ENCODE measurements at regions not wholly inside any gene's neighbourhood (a gene's known extent, or its start where the extent isn't known, plus 50 kb on each side); places are given as distances from the start of the nearest gene placed in this dataset.
"Not testable (repeated sequence)": the region's sequence is repeated elsewhere in the genome, so short reads cannot be mapped to it uniquely, and the experiment has no call there.

DNA sequence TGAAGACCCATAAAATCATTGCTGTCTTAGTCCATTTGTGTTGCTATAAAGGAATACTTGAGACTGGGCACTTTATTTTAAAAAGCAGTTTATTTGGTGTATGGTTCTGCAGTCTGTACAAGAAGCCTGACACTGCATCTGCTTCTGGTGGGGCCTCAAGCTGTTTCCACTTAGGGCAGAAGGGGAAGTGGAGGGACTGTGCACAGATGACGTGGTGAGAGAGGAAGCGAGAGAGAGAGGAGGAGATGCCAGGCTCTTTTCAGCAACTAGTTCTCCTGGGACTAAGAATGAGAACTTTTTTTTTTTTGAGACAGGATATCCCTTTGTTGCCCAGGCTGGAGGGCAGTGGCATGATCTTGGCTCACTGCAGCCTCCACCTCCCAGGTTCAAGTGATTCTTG is 171.9 kb downstream of the NPIPA7 start:
- DNase-seq (ENCODE audit: low spot score): not testable (repeated sequence)

DNA sequence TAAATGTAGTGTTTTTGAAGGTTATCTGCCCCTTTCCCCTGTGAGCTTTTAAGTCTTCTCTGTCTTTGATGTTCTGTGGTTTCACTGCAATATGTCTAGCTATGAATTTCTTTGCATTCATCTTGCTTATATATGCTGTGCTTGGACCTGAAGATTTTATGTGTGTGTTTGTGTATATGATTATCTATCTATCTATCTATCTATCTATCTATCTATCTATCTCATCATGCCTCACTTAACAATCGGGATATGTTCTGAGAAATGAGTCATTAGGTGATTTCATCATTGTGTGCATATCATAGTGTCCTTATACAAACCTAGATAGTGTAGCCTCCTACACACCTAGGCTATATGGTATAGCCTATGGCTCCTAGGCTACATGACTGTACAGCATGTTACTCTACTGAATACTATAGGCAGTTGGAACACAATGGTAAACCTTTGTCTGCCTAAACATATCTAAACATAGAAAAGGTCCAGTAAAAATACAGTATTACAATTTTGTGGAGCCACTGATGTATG is 173.9 kb downstream of the NPIPA7 start:
- in situ Hi-C loops (cut with MboI; ENCODE audit: low pct_unique_long_range_greater_than_20kb, low sequenced_read_pairs, unreplicated experiment); DNase-seq (ENCODE audit: low spot score): not testable (repeated sequence)

More for the DNA sequence above, 171.9 kb downstream of the NPIPA7 start:
- in situ Hi-C loops (cut with MboI; ENCODE audit: low pct_unique_long_range_greater_than_20kb, low sequenced_read_pairs, unreplicated experiment): not testable (repeated sequence)

DNA sequence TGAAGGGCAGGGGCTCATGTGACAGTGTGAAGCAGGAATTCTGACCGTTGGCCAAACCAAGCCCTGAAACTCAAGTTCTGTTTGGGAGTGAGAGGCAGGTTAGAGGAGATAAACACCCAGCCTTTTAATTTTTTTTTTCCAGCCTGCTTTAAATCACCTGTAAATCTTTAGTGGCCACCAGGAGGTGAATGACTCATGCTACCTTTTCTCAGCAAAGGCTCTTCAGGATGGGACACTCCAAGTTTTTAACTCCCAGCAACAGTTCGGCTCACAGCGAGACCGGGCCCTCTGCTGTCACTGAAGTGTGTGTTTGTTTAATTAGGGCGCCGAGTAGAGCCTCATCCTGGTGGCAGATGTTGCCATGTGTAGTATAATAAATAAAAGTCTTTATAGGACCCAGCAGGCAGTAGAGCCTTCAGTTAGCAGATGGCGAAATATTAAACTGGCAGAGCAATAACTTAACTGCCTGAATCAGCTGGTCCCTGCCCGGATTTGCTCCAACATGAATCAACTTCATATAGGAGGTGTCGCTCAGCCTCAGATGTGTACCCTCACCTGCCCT is 180.3 kb downstream of the NPIPA7 start:
- DNase-seq (ENCODE audit: low spot score); in situ Hi-C loops (cut with MboI; ENCODE audit: low pct_unique_long_range_greater_than_20kb, low sequenced_read_pairs, unreplicated experiment): not testable (repeated sequence)

DNA sequence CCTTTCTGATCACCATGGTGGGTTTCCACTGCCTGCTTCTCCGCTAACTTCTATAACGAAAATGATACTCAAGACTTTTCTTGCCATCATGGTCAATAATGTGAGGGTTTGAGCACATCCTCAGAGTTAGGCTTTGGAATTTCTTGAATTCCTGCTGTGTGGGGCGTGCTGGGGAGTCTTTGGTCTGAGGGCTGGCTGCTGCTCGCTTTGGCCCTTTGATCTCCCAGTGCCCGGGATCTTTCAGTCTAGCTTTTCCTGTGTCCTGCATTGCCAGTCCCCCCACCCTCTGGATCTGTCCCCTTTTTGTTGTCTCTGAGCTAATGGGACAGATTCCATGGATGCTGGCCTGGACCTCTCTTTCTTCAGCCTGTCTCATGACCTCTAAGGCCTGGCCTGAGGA is 182.6 kb downstream of the NPIPA7 start:
- in situ Hi-C loops (cut with MboI; ENCODE audit: low pct_unique_long_range_greater_than_20kb, low sequenced_read_pairs, unreplicated experiment); DNase-seq (ENCODE audit: low spot score): not testable (repeated sequence)

DNA sequence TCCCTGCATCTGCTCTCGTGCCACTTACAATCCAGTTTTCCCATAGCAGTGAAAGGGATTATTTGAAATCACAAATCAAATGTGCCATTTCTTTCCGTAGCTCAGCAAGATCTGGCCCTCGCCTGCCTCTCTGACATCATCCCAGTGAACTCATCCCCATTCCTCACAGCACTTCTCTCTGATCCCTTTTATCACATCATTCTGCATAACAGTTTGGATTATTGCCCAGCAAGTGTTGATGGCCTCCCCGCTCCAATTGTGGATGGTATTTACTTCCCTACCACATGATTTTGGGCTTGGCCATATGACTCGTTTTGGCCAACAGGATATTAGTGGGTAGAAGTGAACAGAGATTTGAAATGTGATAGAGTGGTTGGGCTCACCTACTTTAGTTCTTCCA is 185.0 kb downstream of the NPIPA7 start:
- in situ Hi-C loops (cut with MboI; ENCODE audit: low pct_unique_long_range_greater_than_20kb, low sequenced_read_pairs, unreplicated experiment); DNase-seq (ENCODE audit: low spot score): not testable (repeated sequence)

DNA sequence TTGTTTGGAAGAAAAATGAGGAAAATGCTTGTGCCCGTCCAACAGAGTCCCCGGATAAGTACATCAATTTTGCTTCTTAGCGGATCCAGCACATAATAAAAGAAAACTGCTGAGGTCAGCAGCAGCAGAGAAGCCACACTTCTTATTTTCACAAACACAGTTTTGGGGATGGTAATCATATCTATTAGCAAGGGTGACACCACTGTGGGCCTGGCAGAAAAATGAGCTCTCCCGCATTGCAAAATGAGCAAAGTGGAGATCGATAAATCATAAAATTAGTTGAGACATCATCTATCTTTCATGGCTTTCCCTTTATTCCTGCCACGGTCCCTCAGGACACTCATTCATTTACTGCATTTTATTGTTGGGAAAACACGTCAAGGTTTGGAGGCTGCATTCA is 186.4 kb downstream of the NPIPA7 start:
- DNase-seq (ENCODE audit: low spot score): not testable (repeated sequence)

DNA sequence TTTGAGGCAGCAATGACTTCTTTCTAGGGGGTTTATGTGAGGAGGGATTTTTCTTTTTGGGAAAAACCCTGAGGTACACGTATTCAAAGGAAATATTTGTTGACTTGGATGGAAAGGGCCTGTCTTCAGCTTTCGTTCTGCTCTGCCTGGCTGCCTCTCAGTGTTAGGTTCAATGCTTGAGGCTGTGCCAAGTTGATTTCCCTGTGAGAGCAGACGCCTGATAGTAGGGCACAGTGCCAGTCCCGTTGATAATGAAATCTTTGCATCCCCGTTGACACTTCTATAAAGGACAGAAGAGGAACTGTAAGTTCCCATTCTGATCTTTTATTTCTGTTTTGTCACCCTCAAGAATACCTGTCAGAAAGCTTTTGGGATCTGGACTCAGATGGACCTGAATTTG is 191.1 kb downstream of the NPIPA7 start:
- DNase-seq (ENCODE audit: low spot score); in situ Hi-C loops (cut with MboI; ENCODE audit: low pct_unique_long_range_greater_than_20kb, low sequenced_read_pairs, unreplicated experiment): not testable (repeated sequence)

More for the DNA sequence above, 186.4 kb downstream of the NPIPA7 start:
- in situ Hi-C loops (cut with MboI; ENCODE audit: low pct_unique_long_range_greater_than_20kb, low sequenced_read_pairs, unreplicated experiment): not testable (repeated sequence)

DNA sequence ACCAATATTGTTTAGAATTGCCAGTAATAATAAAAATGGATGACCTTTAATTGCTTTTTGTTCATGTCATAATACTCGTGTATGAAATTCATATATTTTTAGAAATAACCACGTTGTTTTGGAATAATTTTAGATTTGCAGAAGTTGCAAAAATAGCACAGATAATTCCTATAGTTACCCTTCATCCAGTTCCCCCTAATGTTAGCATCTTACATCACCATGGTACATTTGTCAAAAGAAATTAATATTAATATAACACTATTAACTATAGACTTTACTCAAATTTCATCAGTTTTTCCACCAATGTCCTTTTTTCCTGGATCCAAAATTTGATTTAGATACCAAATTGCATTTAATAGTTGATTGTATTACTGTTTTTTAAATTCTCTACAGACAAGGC is 191.9 kb downstream of the NPIPA7 start:
- in situ Hi-C loops (cut with MboI; ENCODE audit: low pct_unique_long_range_greater_than_20kb, low sequenced_read_pairs, unreplicated experiment); DNase-seq (ENCODE audit: low spot score): not testable (repeated sequence)

DNA sequence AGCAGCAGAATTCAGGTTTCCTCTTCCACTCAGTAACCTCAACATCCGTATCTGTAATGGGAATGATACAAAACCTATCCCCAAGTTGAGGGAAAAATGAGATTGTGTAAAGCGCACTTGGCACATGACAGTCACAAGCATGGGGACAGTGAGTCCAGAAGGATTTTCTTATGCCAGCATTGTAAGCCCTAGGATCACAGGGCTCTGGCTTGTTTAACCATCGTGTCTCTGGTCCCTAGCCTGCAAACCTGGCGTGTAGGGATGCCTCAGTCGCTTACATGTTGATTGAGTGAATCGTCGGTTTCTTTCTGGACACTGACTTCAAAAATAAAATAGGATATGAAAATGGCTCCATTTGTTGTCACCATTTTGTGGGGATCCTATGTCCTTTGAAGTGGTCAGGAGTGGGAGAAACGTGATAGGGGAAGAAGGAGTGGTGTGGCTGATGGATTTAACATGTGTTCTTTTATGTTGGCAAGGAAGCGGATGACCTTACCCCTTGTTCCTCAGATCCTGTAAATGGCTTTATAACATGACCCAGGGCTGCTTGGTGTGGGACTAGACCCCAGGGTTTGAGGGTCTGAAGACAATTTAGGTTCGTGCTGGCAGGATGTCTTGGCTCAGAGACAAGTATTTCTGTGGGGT is 193.3 kb downstream of the NPIPA7 start:
- in situ Hi-C loops (cut with MboI; ENCODE audit: low pct_unique_long_range_greater_than_20kb, low sequenced_read_pairs, unreplicated experiment); DNase-seq (ENCODE audit: low spot score): not testable (repeated sequence)

DNA sequence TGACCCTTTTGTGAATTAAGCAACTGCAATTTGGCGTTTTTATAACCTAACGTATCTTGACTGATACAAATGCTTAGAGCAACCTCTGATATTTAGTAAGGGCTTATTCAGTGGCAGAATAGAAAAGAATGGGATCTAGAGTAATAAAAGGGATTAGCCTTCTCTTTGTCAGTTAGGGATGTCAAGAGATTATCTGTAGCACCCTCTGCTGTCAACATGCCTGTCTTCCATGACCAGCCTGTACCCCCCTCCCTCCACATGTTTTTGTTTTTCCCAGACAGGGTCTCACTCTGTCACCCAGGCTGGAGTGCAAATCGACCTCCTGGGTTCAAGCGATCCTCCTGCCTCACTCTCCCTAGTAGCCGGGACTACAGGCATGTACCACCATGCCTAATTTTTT is 198.1 kb downstream of the NPIPA7 start:
- in situ Hi-C loops (cut with MboI; ENCODE audit: low pct_unique_long_range_greater_than_20kb, low sequenced_read_pairs, unreplicated experiment); DNase-seq (ENCODE audit: low spot score): not testable (repeated sequence)

DNA sequence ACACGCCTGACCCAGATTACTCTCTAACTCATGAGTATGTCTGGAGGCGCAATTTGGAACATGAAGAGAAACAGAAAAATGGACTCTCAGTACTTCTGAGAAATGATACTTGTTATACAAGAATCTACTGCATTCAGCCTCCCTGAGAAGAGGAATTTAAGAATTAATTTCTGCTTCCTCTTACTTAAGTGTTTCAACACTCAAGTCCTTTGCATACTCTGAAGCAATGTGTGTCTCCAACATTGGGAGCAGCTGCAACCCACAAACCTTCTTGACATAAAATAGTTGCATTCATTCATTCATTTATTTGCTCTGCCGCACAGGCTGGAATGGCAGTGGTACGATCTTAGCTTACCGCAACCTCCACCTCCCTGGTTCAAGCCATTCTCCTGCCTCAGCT is 199.8 kb downstream of the NPIPA7 start:
- in situ Hi-C loops (cut with MboI; ENCODE audit: low pct_unique_long_range_greater_than_20kb, low sequenced_read_pairs, unreplicated experiment): no loop called here
- no peak for DNase-seq (ENCODE audit: low spot score)
- TF ChIP-seq, protein P1, sequence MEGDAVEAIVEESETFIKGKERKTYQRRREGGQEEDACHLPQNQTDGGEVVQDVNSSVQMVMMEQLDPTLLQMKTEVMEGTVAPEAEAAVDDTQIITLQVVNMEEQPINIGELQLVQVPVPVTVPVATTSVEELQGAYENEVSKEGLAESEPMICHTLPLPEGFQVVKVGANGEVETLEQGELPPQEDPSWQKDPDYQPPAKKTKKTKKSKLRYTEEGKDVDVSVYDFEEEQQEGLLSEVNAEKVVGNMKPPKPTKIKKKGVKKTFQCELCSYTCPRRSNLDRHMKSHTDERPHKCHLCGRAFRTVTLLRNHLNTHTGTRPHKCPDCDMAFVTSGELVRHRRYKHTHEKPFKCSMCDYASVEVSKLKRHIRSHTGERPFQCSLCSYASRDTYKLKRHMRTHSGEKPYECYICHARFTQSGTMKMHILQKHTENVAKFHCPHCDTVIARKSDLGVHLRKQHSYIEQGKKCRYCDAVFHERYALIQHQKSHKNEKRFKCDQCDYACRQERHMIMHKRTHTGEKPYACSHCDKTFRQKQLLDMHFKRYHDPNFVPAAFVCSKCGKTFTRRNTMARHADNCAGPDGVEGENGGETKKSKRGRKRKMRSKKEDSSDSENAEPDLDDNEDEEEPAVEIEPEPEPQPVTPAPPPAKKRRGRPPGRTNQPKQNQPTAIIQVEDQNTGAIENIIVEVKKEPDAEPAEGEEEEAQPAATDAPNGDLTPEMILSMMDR (IDR thresholded peaks at IDR 0.05; ENCODE audit: extremely low read depth, insufficient read depth, missing control alignments): no peak

DNA sequence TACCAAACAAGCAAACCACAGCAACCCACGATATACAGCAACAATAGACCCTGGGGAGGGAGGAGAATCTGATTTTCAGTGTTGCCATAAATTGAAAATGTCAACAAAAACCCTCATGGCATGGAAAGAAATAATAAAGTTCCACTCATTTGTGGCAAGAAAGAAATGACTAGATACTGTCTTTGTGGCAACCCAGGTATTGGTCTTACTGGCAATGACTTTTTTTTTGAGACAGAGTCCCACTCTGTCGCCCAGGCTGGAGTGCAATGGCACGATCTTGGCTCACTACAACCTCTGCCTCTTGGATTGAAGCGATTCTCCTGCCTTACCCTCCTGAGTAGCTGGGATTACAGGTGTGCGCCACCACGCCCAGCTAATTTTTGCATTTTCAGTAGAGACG is 204.0 kb downstream of the NPIPA7 start:
- DNase-seq (ENCODE audit: low spot score); in situ Hi-C loops (cut with MboI; ENCODE audit: low pct_unique_long_range_greater_than_20kb, low sequenced_read_pairs, unreplicated experiment): not testable (repeated sequence)

DNA sequence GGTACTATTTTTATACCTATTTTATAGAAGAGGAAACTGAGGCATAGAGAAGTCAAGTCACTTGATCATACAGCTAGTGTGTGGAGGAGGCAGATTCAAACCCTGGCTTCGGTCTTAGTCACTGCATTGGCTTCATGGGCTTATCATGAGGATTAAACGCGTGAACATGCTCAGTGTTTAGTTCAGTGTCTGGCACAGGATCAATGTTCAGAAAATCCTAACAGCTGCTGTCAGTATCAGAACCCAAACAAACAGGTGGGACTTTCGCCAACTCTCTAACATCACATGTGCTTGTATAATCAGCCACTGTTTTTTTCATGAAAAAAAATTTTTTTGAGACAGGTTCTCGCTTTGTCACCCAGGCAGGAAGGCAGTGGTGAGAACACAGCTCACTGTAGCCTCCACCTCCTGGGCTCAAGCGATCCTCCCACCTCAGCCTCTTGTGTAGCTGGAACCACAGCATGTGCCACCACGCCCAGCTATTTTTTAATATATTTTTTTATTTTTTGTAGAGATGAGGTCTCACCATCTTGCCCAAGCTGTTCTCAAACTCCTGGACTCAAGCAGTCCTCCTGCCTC is 207.2 kb downstream of the NPIPA7 start:
- DNase-seq (ENCODE audit: low spot score); in situ Hi-C loops (cut with MboI; ENCODE audit: low pct_unique_long_range_greater_than_20kb, low sequenced_read_pairs, unreplicated experiment): not testable (repeated sequence)

DNA sequence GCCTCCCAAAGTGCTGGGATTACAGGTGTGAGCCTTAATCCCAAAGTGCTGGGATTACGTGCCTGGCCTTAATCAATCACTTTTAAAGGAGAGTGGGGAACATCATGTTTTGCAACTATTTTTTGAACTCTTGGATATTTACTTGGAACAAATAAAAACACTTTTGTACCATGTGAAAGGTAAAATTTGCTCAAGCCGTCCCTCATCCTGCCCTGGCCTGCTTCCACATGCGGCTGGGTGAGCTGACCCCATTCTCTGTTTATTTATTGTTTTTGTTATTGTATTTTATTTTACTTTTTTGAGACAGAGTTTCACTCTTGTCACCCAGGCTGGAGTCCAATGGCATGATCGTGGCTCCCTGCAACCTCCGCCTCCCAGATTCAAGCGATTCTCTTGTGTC is 208.0 kb downstream of the NPIPA7 start:
- in situ Hi-C loops (cut with MboI; ENCODE audit: low pct_unique_long_range_greater_than_20kb, low sequenced_read_pairs, unreplicated experiment); DNase-seq (ENCODE audit: low spot score): not testable (repeated sequence)

DNA sequence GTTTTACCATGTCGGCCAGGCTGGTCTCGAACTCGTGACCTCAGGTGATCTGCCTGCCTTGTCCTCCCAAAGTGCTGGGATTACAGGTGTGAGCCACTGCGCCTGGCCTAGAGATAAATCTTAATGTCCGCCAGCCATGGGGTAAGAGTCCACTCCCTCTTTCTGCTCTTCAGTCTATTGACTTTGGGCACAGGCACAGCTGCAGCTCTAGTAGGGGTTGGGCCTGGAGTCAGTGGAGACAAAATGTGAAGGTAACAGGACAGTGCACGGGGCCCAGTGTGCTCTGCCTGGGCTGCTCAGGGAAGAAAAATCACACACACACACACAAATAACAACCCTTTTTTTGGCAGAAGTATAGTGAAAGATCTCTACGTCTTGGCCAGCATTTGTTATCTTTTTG is 209.5 kb downstream of the NPIPA7 start:
- in situ Hi-C loops (cut with MboI; ENCODE audit: low pct_unique_long_range_greater_than_20kb, low sequenced_read_pairs, unreplicated experiment); DNase-seq (ENCODE audit: low spot score): not testable (repeated sequence)

DNA sequence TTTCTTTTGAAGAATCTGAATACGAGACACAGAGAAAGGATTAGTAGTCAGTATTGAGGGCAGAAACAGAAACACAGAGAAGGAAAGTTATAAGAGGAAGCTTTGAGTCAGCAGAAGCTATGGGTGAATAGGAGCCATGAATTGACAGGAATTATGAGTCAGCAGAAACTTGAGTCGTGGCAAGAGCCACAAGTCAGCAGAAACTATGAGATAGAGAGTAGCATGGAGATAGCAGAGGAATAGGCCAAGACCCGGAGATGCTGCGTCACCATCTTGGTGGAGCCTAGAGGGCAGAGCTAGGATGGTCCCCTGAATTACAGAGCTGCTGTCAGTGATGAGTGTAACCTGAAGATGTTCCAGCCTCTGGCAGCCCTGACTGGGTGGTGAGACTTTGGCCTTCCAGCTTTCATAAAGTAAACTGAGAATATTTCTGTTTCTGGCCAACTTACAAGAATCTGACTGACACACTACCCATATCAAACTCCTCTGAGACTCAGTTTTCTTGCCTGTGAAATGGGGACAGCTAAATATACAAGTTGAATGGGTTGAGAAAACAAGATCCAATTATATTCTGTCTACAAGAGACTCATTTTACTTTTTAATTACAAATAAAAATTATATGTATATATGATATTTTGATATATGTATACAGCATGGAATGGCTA is 211.8 kb downstream of the NPIPA7 start:
- in situ Hi-C loops (cut with MboI; ENCODE audit: low pct_unique_long_range_greater_than_20kb, low sequenced_read_pairs, unreplicated experiment): not testable (repeated sequence)

More for the DNA sequence above, 211.8 kb downstream of the NPIPA7 start:
- not testable (repeated sequence) for DNase-seq (ENCODE audit: low spot score)

Data from GM13977 (cell line).